ENCODE measurements at regions not wholly inside any gene's neighbourhood (a gene's known extent, or its start where the extent isn't known, plus 50 kb on each side); places are given as distances from the start of the nearest gene placed in this dataset.
"Not testable (repeated sequence)": the region's sequence is repeated elsewhere in the genome, so short reads cannot be mapped to it uniquely, and the experiment has no call there.

DNA sequence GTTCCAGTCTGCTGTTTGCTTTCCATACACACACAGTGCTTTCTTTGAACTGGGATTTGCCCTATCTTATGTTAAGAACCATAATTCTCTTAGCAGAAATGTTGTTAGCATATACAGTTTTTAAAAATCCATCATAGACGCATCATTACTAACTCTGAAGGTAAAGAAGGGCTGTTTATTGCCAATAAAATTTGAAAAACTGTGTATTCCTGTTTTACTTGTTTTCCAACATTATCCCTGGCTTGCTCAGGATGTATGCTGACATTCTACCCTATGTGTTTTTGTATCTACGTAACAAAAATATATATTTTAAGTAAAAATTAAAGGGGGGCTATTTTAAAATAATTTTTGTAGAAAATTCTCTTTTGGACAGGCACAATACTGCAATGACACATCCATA lies 857.2 kb downstream of the BRINP3 start:
- no peak for DNase-seq

- DNase-seq: no peak
Observed at GRCh38 chr1:189623336-189623735, 854.3 kb downstream of the BRINP3 start.

DNA sequence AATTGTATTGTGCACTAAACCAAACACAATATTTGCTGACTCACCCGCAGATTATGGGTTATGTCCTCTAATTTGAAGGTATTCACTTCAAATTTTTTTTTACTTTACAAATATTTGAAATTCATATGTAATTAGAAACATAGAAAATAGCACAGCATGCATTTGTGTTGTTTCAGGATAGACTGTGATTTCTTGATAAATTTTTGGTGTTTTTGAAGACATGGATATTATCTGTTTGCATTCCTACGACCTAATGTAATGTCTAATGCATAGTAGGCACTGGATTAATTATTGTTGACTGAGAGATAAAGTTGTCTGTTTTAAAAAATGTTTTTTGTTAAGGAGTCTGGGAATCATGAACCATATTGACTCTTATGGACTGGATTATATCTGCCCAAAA lies 850.2 kb downstream of the BRINP3 start:
- no peak for DNase-seq

- no peak for DNase-seq
Observed at GRCh38 chr1:189628857-189629256, 848.8 kb downstream of the BRINP3 start.

- no peak for DNase-seq
Observed at GRCh38 chr1:189633658-189634057, 844.0 kb downstream of the BRINP3 start.

DNA sequence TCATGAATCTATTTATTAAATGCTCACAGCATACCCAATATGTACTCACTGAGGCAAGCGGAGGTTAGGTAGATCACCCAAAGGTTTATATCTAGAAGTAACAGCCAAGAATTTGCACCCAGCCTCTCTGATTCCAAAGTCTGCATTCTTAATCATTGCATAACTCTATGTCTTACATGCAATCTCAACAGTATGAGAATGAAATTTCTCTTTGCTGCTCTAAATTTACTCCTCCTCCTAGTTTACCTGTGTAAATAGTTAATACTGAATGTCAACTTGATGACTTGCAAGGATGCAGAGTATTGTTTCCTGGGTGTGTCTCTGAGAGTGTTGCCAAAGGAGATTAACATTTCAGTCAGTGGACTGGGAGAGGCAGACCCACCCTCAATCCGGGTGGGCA lies 840.6 kb downstream of the BRINP3 start:
- no peak for DNase-seq

DNA sequence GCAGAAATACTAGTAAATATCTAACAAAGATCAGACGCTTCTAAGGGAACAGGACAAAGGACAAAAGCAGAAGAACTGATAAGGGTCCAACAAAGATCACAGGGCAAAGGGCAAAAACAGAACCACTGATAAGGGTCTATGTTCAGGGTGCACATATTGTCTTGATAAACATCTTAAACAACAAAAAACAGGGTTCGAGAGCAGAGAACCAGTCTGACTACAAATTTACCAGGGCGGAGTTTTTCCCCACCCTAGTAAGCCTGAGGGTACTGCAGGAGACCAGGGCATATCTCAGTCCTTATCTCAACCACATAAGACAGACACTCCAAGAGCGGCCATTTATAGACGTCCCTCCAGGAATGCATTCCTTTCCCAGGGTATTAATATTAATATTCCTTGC lies 833.5 kb downstream of the BRINP3 start:
- not testable (repeated sequence) for DNase-seq

- no peak for DNase-seq
Observed at GRCh38 chr1:189644970-189645369, 832.7 kb downstream of the BRINP3 start.

DNA sequence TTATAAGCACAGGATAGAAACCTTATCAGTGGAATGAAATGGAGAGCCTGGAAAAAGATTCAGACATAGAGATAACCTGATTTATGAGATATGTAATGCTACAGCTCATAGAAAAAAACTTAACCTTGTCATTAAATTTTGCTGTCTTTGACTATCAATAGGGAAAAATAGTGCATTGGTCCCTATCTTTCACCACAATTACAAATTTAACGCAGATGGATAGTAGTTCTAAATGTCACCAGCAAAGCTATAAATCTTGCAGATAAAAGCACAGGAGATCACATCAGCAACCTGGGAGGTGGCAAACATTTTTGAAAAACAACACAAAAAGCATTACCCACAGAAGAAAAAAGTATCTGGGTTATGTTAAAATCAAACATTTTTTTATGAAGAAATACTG lies 831.6 kb downstream of the BRINP3 start:
- no peak for DNase-seq

DNA sequence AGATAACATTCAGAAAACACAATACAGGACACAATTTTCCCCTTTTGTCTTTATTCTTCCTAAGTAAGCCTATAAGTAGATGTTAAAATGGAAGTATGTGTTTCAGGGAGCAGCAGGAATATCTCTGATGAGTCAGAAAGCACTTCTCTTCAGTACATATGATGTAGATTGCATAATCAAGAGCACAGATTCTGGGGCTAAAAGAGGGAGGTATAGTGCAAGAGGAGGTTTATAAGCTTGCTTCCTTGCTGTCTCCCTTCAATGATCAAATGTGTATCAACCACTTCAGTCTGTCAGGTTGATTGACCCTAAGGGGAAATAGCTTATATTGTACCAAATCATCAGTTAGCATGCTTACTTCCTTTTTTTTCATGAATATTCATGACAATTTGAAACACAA lies 822.8 kb downstream of the BRINP3 start:
- no peak for DNase-seq

- DNase-seq: no peak
Observed at GRCh38 chr1:189656628-189657530, 820.8 kb downstream of the BRINP3 start.

DNA sequence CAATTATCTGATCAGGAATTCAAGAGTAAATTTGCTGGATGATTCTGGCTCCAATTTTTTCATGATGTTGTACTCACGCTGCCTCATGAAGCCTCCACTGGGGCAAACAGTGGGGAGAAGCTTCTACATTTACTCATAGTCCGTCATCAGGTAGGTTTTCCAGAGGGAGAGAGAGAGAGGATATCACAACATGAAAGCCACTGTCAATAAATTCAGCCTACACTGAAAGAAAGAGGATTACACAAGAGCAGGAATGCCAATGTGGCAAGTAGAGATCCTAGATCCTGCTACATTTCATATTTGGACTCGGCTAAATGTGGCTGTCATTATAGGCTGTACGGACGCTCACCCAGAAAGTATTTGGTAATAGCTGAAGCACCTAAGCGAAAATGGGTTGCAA lies 819.9 kb downstream of the BRINP3 start:
- DNase-seq: no peak

- no peak for DNase-seq
Observed at GRCh38 chr1:189658381-189658780, 819.3 kb downstream of the BRINP3 start.

DNA sequence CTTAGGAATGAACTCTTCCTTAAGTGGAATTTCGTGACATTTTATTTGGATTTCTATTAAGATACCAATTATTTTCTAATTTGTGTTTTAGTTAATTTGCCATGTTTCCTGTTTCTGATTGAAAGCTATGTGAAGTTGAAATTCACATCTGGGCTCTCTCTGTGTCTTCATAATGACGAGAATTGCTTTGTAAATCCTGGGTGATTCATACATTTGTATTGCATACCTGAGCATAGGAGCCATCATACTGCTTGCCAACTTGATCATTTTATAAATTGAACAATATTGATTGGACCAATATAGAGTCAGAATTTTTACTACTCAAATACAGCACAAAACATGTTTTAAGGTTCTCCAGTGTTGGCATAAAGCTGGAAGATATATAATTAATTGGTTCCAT lies 817.9 kb downstream of the BRINP3 start:
- DNase-seq: no peak

DNA sequence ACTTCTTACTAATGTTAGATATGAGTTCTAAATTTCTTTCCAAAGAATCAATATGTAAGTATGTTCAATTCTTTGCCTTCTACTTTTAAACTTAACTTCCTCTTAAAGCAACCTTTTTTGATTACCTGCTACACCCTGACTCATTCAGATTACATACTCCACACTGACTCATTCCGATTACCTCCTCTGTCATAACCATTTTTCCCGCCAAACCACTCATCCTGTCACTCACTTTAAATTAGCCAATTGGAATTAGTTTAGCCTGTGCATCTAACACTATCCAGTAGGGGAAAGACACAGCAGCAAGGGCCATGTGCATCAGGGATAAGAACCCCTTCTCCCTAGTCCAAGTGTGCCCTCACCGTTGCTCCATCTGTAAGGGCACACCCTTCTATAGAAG lies 815.5 kb downstream of the BRINP3 start:
- DNase-seq: no peak

GRCh38 chr1:189669846-189670245 lies 807.8 kb downstream of the BRINP3 start:
- DNase-seq: no peak

DNA sequence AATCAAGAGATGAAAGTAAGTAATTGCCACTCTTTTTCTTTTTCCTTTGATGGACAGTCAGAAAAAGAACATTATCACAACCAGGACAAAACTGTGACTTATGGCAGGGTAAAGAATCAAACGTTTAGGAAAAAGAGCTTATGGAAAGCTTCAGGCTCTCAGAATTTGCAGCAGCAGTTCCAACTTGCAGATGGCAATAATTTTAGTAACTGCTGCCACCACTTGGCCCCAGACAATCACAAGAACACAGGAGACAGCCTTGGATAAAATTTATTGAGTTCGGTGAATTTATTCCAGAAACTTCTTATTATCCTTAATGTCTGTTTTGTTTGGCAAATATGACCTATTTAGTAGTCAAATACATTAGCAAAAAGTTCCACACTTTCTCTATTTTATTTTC lies 804.4 kb downstream of the BRINP3 start:
- DNase-seq: no peak

GRCh38 chr1:189675712-189676244 lies 801.9 kb downstream of the BRINP3 start:
- no peak for DNase-seq

GRCh38 chr1:189678779-189679178 lies 798.9 kb downstream of the BRINP3 start:
- DNase-seq: no peak

GRCh38 chr1:189681252-189681919 lies 796.3 kb downstream of the BRINP3 start:
- no peak for DNase-seq

- no peak for DNase-seq
Observed at GRCh38 chr1:189682591-189682990, 795.1 kb downstream of the BRINP3 start.

DNA sequence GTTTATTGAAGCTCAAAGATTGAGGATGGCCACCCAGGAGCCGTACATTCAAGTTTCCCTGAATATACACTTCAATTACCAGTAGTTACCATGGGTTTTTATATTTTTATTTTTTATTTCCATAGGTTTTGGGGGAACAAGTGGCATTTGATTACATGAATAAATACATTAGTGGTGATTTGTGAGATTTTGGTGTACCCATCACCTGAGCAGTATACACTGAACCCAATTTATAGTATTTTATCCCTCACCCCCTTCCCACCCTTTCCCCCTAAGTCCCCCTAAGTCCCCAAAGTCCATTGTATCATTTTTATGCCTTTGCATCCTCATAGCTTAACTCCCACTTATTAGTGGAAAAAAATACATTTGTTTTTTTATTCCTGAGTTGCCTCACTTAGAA lies 791.4 kb downstream of the BRINP3 start:
- DNase-seq: no peak

- no peak for DNase-seq
Observed at GRCh38 chr1:189693140-189693539, 784.5 kb downstream of the BRINP3 start.

- DNase-seq: no peak
Observed at GRCh38 chr1:189696297-189696696, 781.4 kb downstream of the BRINP3 start.
